KG1 (cell line): ENCODE measurements at regions not wholly inside any gene's neighbourhood (a gene's known extent, or its start where the extent isn't known, plus 50 kb on each side); places are given as distances from the start of the nearest gene placed in this dataset.
"Not testable (repeated sequence)": the region's sequence is repeated elsewhere in the genome, so short reads cannot be mapped to it uniquely, and the experiment has no call there.

Experiments used
- DNase-seq: peaks from one replicate; lab custom pipeline; 2025; lab: John Stamatoyannopoulos, UW

GRCh38 chr3:150328654-150329040 lies 79.5 kb upstream of the TSC22D2 start:
- DNase-seq, result no peak

- DNase-seq, result no peak
Measured at GRCh38 chr3:150327678-150328653, 80.1 kb upstream of the TSC22D2 start.

- no peak for DNase-seq
Measured at GRCh38 chr3:150324788-150325187, 83.3 kb upstream of the TSC22D2 start.

- no peak for DNase-seq
Measured at GRCh38 chr3:150324245-150324644, 83.9 kb upstream of the TSC22D2 start.

- DNase-seq, result no peak
Measured at GRCh38 chr3:150323770-150324169, 84.3 kb upstream of the TSC22D2 start.

GRCh38 chr3:150323091-150323490 lies 85.0 kb upstream of the TSC22D2 start:
- DNase-seq, result not testable (repeated sequence)

- not testable (repeated sequence) for DNase-seq
Measured at GRCh38 chr3:150320971-150321370, 87.1 kb upstream of the TSC22D2 start.

GRCh38 chr3:150319900-150320299 lies 88.2 kb upstream of the TSC22D2 start:
- DNase-seq, result no peak

- no peak for DNase-seq
Measured at GRCh38 chr3:150317469-150317868, 90.6 kb upstream of the TSC22D2 start.

GRCh38 chr3:150315721-150316120 lies 92.4 kb upstream of the TSC22D2 start:
- DNase-seq, result no peak

- DNase-seq, result no peak
Measured at GRCh38 chr3:150314248-150315004, 93.7 kb upstream of the TSC22D2 start.

GRCh38 chr3:150312018-150312657 lies 96.0 kb upstream of the TSC22D2 start:
- no peak for DNase-seq

- no peak for DNase-seq
Measured at GRCh38 chr3:150311156-150311555, 96.9 kb upstream of the TSC22D2 start.

GRCh38 chr3:150309557-150309956 lies 98.5 kb upstream of the TSC22D2 start:
- DNase-seq, result no peak

- DNase-seq, result no peak
Measured at GRCh38 chr3:150309257-150309542, 98.9 kb upstream of the TSC22D2 start.

GRCh38 chr3:150308481-150309256 lies 99.4 kb upstream of the TSC22D2 start:
- no peak for DNase-seq

- no peak for DNase-seq
Measured at GRCh38 chr3:150308037-150308319, 100.1 kb upstream of the TSC22D2 start.

GRCh38 chr3:150307311-150308036 lies 100.6 kb upstream of the TSC22D2 start:
- DNase-seq, result no peak

- no peak for DNase-seq
Measured at GRCh38 chr3:150306906-150307305, 101.2 kb upstream of the TSC22D2 start.

- DNase-seq, result no peak
Measured at GRCh38 chr3:150306083-150306482, 102.0 kb upstream of the TSC22D2 start.

GRCh38 chr3:150303768-150304167 lies 104.3 kb upstream of the TSC22D2 start:
- no peak for DNase-seq

GRCh38 chr3:150302246-150302645 lies 105.9 kb upstream of the TSC22D2 start:
- DNase-seq, result no peak
